ENCODE measurements at regions not wholly inside any gene's neighbourhood (a gene's known extent, or its start where the extent isn't known, plus 50 kb on each side); places are given as distances from the start of the nearest gene placed in this dataset.

DNA sequence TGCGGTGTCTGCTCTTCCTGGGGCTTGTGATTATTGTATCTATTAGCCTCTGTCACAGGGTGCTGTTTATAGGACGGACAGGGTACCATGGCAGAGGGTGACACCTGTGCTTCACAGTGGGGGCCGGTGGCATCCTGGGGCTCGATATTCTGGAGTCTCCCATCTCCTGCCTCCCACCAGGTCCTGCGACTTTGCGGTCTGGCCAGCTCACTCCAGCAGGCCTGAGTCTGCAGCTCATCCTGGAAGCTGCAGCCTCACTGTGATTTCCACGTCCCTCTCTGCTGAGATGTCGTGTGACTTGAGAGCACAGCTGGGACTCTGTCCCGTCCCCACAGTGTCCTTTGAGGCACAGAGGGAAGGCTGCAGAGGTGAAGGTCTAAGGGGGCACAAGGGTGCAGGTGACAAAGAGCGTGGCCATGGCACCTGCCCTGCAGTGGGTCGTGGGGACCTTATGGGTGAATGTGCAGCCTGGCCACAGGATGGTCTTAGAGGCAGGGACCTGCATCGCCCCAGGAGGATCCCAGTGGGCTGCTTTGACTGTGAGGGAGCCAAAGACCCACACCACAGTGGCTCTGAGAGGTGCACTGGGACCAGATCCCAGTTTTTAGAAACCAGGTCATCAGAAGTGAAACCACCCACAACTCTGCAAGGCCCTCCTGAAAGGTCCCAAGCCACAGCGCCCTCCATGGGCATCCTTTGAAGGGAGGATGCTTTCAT lies 172.8 kb downstream of the KLF13 start:
- no peak overlapping the region for H2AFZ ChIP-seq (ENCODE audit: low read depth, low read length)
- Mint-ChIP-seq H3K27ac (ENCODE audit: unreplicated experiment) (no peak overlapping the region), H3K36me3 (ENCODE audit: low read depth, unreplicated experiment) (peaks cover 3% of the 10 kb centered on the region), H3K9me3 (ENCODE audit: unreplicated experiment) (no peaks in the 10 kb centered on the region), H3K27me3 (ENCODE audit: low read depth, unreplicated experiment) (peaks cover 3% of the 10 kb centered on the region), H3K4me3 (ENCODE audit: unreplicated experiment) (no peak overlapping the region), H3K4me1 (ENCODE audit: low read depth, unreplicated experiment) (peaks cover 3% of the 10 kb centered on the region)
- no peak for DNase-seq (ENCODE audit: low read depth)
- no peak overlapping the region for H3K4me2 ChIP-seq (ENCODE audit: low read length)
- no peaks in the 10 kb centered on the region for H3K36me3 ChIP-seq (ENCODE audit: insufficient read depth, low read length)
- no peaks in the 10 kb centered on the region for H3K9me3 ChIP-seq (ENCODE audit: insufficient read depth, low read depth, low read length)
- no peak overlapping the region for H3K4me3 ChIP-seq (ENCODE audit: insufficient read depth, low read depth, low read length)
- FAIRE-seq, result no peak
- H3K79me2 ChIP-seq (ENCODE audit: insufficient read depth, low read length), result no peaks in the 10 kb centered on the region
- TF ChIP-seq, protein P1, sequence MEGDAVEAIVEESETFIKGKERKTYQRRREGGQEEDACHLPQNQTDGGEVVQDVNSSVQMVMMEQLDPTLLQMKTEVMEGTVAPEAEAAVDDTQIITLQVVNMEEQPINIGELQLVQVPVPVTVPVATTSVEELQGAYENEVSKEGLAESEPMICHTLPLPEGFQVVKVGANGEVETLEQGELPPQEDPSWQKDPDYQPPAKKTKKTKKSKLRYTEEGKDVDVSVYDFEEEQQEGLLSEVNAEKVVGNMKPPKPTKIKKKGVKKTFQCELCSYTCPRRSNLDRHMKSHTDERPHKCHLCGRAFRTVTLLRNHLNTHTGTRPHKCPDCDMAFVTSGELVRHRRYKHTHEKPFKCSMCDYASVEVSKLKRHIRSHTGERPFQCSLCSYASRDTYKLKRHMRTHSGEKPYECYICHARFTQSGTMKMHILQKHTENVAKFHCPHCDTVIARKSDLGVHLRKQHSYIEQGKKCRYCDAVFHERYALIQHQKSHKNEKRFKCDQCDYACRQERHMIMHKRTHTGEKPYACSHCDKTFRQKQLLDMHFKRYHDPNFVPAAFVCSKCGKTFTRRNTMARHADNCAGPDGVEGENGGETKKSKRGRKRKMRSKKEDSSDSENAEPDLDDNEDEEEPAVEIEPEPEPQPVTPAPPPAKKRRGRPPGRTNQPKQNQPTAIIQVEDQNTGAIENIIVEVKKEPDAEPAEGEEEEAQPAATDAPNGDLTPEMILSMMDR (IDR thresholded peaks at IDR 0.05; ENCODE audit: insufficient read depth, low read depth, low read length), result no peak
- TF ChIP-seq EZH2 (IDR thresholded peaks at IDR 0.05; ENCODE audit: insufficient read depth, low read length), result no peak
- H4K20me1 ChIP-seq (ENCODE audit: insufficient read depth, low read length), result no peaks in the 10 kb centered on the region
- no peak overlapping the region for H3K9ac ChIP-seq (ENCODE audit: low read length)
- H3K4me1 ChIP-seq (ENCODE audit: insufficient read depth, low read length), result no peaks in the 10 kb centered on the region
- no peak overlapping the region for H3K27ac ChIP-seq (ENCODE audit: low read depth, low read length)
- peaks cover 2% of the 10 kb centered on the region for H3K27me3 ChIP-seq (ENCODE audit: insufficient read depth, low read length)

DNA sequence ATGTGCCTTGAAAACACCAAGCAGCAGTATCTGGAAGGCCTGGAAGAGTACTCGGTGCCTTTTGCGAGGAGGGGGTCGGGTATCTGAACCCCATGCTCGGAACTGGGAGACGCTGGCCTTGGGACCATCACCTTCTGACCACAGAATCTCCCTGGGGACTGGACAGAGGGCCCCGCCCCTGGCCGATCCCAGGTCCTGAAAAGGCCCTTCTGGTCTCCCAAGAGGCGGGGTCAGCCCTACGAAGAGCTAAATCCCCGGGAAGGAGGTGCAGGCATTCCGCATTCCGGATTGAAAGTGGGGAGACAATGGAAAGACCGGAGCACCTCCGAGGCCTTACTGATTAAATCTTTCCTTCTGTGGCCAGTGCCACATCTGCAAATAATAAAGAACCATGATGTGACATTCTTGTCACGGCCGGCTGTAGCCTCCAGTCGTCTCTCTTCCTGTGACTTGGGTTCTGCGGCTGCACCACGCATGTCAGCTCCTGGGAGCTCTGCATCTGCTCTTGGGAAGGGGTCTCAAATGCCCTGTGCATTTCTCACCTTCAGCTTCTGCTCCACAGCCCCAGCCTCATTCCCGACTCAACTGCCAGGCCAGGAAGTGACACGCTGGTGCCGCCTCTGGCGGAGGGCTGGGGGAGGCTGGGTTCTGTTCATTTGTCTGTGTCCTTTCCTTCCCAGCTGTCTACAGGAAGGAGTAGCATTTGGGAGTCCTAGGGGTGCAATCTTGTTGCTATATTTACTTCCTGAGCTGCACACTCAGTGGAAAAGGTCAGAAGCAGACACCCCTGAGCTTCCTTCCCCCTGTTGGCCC lies 173.5 kb downstream of the KLF13 start:
- Histone ChIP-seq H3K4me2 (ENCODE audit: low read length) (no peak overlapping the region), H4K20me1 (ENCODE audit: insufficient read depth, low read length) (no peaks in the 10 kb centered on the region)

More for the DNA sequence above, 173.5 kb downstream of the KLF13 start:
- Histone ChIP-seq H2AFZ (ENCODE audit: low read depth, low read length) (peak overlapping the region; percentile 9), H3K27ac (ENCODE audit: low read depth, low read length) (no peak overlapping the region), H3K36me3 (ENCODE audit: insufficient read depth, low read length) (no peaks in the 10 kb centered on the region), H3K4me3 (ENCODE audit: insufficient read depth, low read depth, low read length) (no peak overlapping the region), H3K79me2 (ENCODE audit: insufficient read depth, low read length) (no peaks in the 10 kb centered on the region), H3K4me1 (ENCODE audit: insufficient read depth, low read length) (no peaks in the 10 kb centered on the region), H3K9ac (ENCODE audit: low read length) (no peak overlapping the region), H3K27me3 (ENCODE audit: insufficient read depth, low read length) (peaks cover 2% of the 10 kb centered on the region), H3K9me3 (ENCODE audit: insufficient read depth, low read depth, low read length) (no peaks in the 10 kb centered on the region)
- FAIRE-seq, result no peak
- TF ChIP-seq, protein P1 (IDR thresholded peaks at IDR 0.05; ENCODE audit: insufficient read depth, low read depth, low read length), result no peak
- no peak for TF ChIP-seq EZH2 (IDR thresholded peaks at IDR 0.05; ENCODE audit: insufficient read depth, low read length)
- H3K27ac Mint-ChIP-seq (ENCODE audit: unreplicated experiment), result no peak overlapping the region
- no peak overlapping the region for H3K4me3 Mint-ChIP-seq (ENCODE audit: unreplicated experiment)
- no peaks in the 10 kb centered on the region for H3K9me3 Mint-ChIP-seq (ENCODE audit: unreplicated experiment)
- peaks cover 3% of the 10 kb centered on the region for H3K36me3 Mint-ChIP-seq (ENCODE audit: low read depth, unreplicated experiment)
- peaks cover 3% of the 10 kb centered on the region for H3K4me1 Mint-ChIP-seq (ENCODE audit: low read depth, unreplicated experiment)
- H3K27me3 Mint-ChIP-seq (ENCODE audit: low read depth, unreplicated experiment), result peaks cover 3% of the 10 kb centered on the region
- DNase-seq (ENCODE audit: low read depth), result no peak
